ENCODE measurements at regions not wholly inside any gene's neighbourhood (a gene's known extent, or its start where the extent isn't known, plus 50 kb on each side); places are given as distances from the start of the nearest gene placed in this dataset.

DNA sequence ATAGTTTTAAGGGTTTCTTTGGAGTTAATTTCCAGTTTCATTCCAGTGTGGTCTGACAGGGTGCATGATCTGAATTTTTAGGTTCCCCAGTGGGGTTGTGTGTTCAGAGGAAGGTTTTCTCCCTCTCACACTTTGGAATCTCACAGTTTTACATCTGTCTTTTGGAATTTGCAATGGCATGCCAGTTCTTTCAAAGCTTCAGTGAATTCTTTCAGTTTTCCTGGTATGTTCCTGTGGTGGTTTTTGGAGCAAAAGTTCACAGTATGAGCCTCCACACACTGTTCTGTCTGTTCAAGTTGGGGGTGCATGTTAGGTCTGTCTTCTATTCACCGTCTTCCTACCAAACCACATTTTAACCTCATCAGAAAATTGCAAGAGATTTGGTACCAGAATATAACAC, 624.2 kb downstream of the KCTD16 start:
- no peaks in the 10 kb centered on the region for H3K36me3 ChIP-seq (ENCODE audit: control insufficient read depth in 2 of 2, extremely low read depth in 1 of 2, insufficient read depth in 2 of 2, low read length in 2 of 2)
- TF ChIP-seq, protein P1, sequence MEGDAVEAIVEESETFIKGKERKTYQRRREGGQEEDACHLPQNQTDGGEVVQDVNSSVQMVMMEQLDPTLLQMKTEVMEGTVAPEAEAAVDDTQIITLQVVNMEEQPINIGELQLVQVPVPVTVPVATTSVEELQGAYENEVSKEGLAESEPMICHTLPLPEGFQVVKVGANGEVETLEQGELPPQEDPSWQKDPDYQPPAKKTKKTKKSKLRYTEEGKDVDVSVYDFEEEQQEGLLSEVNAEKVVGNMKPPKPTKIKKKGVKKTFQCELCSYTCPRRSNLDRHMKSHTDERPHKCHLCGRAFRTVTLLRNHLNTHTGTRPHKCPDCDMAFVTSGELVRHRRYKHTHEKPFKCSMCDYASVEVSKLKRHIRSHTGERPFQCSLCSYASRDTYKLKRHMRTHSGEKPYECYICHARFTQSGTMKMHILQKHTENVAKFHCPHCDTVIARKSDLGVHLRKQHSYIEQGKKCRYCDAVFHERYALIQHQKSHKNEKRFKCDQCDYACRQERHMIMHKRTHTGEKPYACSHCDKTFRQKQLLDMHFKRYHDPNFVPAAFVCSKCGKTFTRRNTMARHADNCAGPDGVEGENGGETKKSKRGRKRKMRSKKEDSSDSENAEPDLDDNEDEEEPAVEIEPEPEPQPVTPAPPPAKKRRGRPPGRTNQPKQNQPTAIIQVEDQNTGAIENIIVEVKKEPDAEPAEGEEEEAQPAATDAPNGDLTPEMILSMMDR (optimal IDR thresholded peaks at IDR 0.05 in 1 of 3, IDR thresholded peaks at IDR 0.05 in 1 of 3, conservative IDR thresholded peaks at IDR 0.05 in 1 of 3; ENCODE audit: extremely low read depth in 1 of 3, insufficient read depth in 2 of 3, low read length in 3 of 3): no peak
- no peak for TF ChIP-seq EZH2 (IDR thresholded peaks at IDR 0.05; ENCODE audit: low read length)
- H3K4me1 ChIP-seq (ENCODE audit: control insufficient read depth, extremely low read depth, insufficient read depth, low read length): no peaks in the 10 kb centered on the region
- FAIRE-seq: no peak
- H3K9ac ChIP-seq (ENCODE audit: control insufficient read depth, extremely low read depth, insufficient read depth, low read length): no peak overlapping the region
- H3K9me3 ChIP-seq (ENCODE audit: control insufficient read depth, low read depth, low read length): no peaks in the 10 kb centered on the region
- dilution Hi-C loops (cut with MboI; ENCODE audit: extremely low pct_ligation_motif_present, low sequenced_read_pairs): no loop called here
- H4K20me1 ChIP-seq (ENCODE audit: control insufficient read depth, extremely low read depth, insufficient read depth, low read length): no peaks in the 10 kb centered on the region
- H3K4me3 ChIP-seq (ENCODE audit: control insufficient read depth in 2 of 3, extremely low read depth in 1 of 3, insufficient read depth in 2 of 3, low read depth in 1 of 3, low read length in 3 of 3): no peak overlapping the region
- no peak overlapping the region for H3K4me2 ChIP-seq (ENCODE audit: control insufficient read depth, extremely low read depth, insufficient read depth, low read depth, low read length)
- no peaks in the 10 kb centered on the region for H3K27me3 ChIP-seq (ENCODE audit: control insufficient read depth, extremely low read depth, insufficient read depth, low read length)
- no peak for DNase-seq (ENCODE audit: low read depth, low spot score)
- H3K79me2 ChIP-seq (ENCODE audit: control insufficient read depth, insufficient read depth, low read length): no peaks in the 10 kb centered on the region
- H2AFZ ChIP-seq (ENCODE audit: control insufficient read depth, low read length): no peak overlapping the region
- H3K27ac ChIP-seq (ENCODE audit: control insufficient read depth, insufficient read depth, low read length): no peak overlapping the region
- H3K9me1 ChIP-seq (ENCODE audit: control insufficient read depth, extremely low read depth, insufficient read depth, low read length): no peaks in the 10 kb centered on the region

DNA sequence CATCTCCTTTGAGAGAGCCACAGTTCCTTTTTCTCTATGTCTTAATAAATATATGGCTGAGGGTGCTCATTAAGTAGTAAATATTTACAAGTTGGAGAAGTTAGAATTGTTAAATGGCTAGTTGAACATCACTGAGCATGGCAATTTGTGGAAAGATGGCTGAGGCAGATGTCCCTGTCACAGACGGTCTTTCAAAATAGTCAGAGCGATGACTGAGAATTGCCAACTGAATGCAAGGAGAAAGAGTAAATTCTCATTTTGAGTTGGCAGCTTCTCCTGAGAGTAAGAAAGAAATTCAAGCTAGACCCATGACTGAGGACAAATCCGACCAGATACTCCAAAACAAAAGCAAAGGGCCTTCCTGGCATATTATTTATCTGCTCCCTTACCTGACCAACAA, 617.9 kb downstream of the KCTD16 start:
- TF ChIP-seq, protein P1 (optimal IDR thresholded peaks at IDR 0.05 in 1 of 3, IDR thresholded peaks at IDR 0.05 in 1 of 3, conservative IDR thresholded peaks at IDR 0.05 in 1 of 3; ENCODE audit: extremely low read depth in 1 of 3, insufficient read depth in 2 of 3, low read length in 3 of 3): no peak
- TF ChIP-seq EZH2 (IDR thresholded peaks at IDR 0.05; ENCODE audit: low read length): no peak
- H2AFZ ChIP-seq (ENCODE audit: control insufficient read depth, low read length): no peak overlapping the region
- no peak overlapping the region for H3K4me2 ChIP-seq (ENCODE audit: control insufficient read depth, extremely low read depth, insufficient read depth, low read depth, low read length)
- no peaks in the 10 kb centered on the region for H3K36me3 ChIP-seq (ENCODE audit: control insufficient read depth in 2 of 2, extremely low read depth in 1 of 2, insufficient read depth in 2 of 2, low read length in 2 of 2)
- DNase-seq (ENCODE audit: low read depth, low spot score): no peak
- H3K4me1 ChIP-seq (ENCODE audit: control insufficient read depth, extremely low read depth, insufficient read depth, low read length): no peaks in the 10 kb centered on the region
- no peaks in the 10 kb centered on the region for H4K20me1 ChIP-seq (ENCODE audit: control insufficient read depth, extremely low read depth, insufficient read depth, low read length)
- H3K9me1 ChIP-seq (ENCODE audit: control insufficient read depth, extremely low read depth, insufficient read depth, low read length): no peaks in the 10 kb centered on the region
- no peak for FAIRE-seq
- H3K4me3 ChIP-seq (ENCODE audit: control insufficient read depth in 2 of 3, extremely low read depth in 1 of 3, insufficient read depth in 2 of 3, low read depth in 1 of 3, low read length in 3 of 3): no peak overlapping the region
- dilution Hi-C loops (cut with MboI; ENCODE audit: extremely low pct_ligation_motif_present, low sequenced_read_pairs): no loop called here
- no peaks in the 10 kb centered on the region for H3K27me3 ChIP-seq (ENCODE audit: control insufficient read depth, extremely low read depth, insufficient read depth, low read length)
- H3K9ac ChIP-seq (ENCODE audit: control insufficient read depth, extremely low read depth, insufficient read depth, low read length): no peak overlapping the region
- no peak overlapping the region for H3K27ac ChIP-seq (ENCODE audit: control insufficient read depth, insufficient read depth, low read length)
- no peaks in the 10 kb centered on the region for H3K79me2 ChIP-seq (ENCODE audit: control insufficient read depth, insufficient read depth, low read length)
- H3K9me3 ChIP-seq (ENCODE audit: control insufficient read depth, low read depth, low read length): no peaks in the 10 kb centered on the region

Measured in keratinocyte (primary cell).